Gastroesophageal sphincter (tissue), 3 donors: ENCODE measurements at regions not wholly inside any gene's neighbourhood (a gene's known extent, or its start where the extent isn't known, plus 50 kb on each side); places are given as distances from the start of the nearest gene placed in this dataset.

Experiments used
- POLR2A ChIP-seq, 2 donors: fragments of 450-650 bp; IDR thresholded peaks; one replicate each; pipeline ENCODE4 v1.6.1; 2017; ENCODE audit warnings: antibody characterized with exemption in 2 of 2, mild to moderate bottlenecking in 2 of 2, moderate library complexity in 1 of 2
- TF ChIP-seq, protein P1 (sequence below), 4 experiments: fragments of 200-600 bp in 2 of 4; fragments of 450-650 bp in 2 of 4; sonication (generic) in 1 of 4; IDR thresholded peaks; one replicate each; pipeline ENCODE4 v1.5.1; 2017 to 2019; ENCODE audit warnings: antibody characterized with exemption in 4 of 4, mild to moderate bottlenecking in 2 of 4, moderate library complexity in 2 of 4

DNA sequence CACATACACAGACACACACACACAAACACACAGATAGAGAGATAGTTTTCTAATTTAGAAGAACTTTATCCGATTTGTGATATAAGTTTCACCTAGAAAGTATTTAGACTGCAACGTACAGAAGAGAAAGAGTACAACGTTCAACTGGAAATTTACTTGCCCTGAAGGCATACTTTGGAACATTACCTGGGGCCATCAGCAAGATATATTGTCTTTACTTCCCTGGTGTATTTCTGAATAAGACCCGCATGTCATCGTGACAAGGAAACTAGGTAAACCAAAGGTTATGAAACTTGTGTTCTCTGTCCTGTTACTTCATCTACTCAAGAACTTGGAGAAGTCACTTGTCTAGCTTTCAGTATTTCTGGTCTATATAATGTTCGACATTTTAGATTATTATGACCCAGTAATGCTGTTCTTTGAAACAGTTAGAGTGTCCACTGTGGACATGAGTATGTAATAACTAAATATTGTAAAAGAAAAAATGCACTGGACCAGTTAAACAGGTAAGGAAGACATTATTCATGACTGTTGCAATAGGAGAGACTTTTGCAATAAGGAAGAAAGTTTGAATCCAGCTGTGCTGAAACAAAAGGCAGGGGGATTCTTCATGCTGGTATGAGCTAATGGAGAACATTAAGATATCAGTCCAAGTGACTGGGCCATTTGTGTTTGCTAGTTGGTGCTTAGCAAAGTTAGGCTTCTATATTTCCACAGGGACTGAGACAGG, 1791.1 kb downstream of the MAT2B start:
- TF ChIP-seq, protein P1, sequence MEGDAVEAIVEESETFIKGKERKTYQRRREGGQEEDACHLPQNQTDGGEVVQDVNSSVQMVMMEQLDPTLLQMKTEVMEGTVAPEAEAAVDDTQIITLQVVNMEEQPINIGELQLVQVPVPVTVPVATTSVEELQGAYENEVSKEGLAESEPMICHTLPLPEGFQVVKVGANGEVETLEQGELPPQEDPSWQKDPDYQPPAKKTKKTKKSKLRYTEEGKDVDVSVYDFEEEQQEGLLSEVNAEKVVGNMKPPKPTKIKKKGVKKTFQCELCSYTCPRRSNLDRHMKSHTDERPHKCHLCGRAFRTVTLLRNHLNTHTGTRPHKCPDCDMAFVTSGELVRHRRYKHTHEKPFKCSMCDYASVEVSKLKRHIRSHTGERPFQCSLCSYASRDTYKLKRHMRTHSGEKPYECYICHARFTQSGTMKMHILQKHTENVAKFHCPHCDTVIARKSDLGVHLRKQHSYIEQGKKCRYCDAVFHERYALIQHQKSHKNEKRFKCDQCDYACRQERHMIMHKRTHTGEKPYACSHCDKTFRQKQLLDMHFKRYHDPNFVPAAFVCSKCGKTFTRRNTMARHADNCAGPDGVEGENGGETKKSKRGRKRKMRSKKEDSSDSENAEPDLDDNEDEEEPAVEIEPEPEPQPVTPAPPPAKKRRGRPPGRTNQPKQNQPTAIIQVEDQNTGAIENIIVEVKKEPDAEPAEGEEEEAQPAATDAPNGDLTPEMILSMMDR (IDR thresholded peaks at IDR 0.05), result no peak
- no peak for TF ChIP-seq POLR2A (IDR thresholded peaks at IDR 0.05)
